ENCODE measurements at regions not wholly inside any gene's neighbourhood (a gene's known extent, or its start where the extent isn't known, plus 50 kb on each side); places are given as distances from the start of the nearest gene placed in this dataset.

GRCh38 chr1:30043256-30043655, 680.1 kb downstream of the MATN1 start:
- TF ChIP-seq POLR2A (IDR thresholded peaks at IDR 0.05) (no peak), CTCF (IDR thresholded peaks at IDR 0.05) (no peak)

All from thyroid gland (tissue), 4 donors.